ENCODE measurements at regions not wholly inside any gene's neighbourhood (a gene's known extent, or its start where the extent isn't known, plus 50 kb on each side); places are given as distances from the start of the nearest gene placed in this dataset.

DNA sequence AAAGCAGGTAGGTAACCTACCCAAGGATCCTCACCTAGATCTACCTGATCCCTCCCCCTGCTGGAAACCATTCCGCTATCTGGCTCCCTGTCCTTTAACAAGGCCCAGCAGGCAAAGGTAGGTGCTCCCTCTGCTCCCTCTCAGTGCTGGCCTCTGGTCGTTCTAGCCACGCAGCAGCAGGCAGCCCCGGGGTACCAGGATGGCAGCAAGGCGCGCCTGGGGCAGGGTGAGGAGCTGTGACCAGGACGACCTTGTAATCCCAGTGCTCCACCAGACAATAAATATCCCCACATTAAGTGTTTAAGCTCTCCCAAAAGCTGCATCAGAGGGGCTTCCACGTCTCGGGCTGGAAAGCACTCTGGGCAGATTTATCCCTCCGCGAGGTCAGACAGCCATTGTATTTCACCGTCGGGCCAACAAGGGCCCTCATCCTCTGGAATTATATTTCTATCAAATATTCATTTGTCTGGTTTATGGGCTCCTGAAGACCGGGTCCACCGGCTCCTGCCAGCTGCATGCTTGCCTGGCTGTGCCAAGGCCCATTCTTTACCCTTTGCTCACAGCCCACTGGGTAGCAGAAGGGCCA is 81.3 kb downstream of the CHST1 start:
- intact Hi-C loops (cut with DNase I) = no loop called here
- H3K9me3 ChIP-seq = no peaks in the 10 kb centered on the region
- ATAC-seq = no peak

DNA sequence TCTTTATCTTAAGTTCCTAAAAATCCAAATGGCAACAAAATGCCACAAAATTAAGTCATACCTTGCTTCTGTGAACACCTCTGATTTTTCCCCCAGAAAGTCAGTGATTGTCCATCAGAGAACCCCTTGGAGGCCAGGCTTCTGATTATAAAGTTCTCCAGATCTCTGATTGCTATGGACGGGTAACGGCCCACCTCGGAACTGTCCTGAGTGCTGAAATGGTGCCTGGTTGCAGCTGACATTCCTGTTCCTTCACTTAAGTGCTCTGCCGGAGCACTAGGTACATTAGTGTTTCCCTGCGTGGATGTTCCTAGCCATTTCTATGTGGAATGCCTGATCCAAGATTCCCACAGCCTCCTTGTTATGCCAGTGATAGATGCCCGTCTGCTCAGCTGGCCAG is 85.0 kb downstream of the CHST1 start:
- no peak for DNase-seq
- intact Hi-C loops (cut with DNase I) = no loop called here
- ATAC-seq = no peak
- Histone ChIP-seq H3K27ac (no peak overlapping the region), H3K9me3 (no peaks in the 10 kb centered on the region), H3K4me1 (no peaks in the 10 kb centered on the region), H3K4me3 (no peak overlapping the region), H3K36me3 (no peaks in the 10 kb centered on the region), H3K27me3 (ENCODE audit: low read depth) (peaks cover 20% of the 10 kb centered on the region)
- TF ChIP-seq, protein P1, sequence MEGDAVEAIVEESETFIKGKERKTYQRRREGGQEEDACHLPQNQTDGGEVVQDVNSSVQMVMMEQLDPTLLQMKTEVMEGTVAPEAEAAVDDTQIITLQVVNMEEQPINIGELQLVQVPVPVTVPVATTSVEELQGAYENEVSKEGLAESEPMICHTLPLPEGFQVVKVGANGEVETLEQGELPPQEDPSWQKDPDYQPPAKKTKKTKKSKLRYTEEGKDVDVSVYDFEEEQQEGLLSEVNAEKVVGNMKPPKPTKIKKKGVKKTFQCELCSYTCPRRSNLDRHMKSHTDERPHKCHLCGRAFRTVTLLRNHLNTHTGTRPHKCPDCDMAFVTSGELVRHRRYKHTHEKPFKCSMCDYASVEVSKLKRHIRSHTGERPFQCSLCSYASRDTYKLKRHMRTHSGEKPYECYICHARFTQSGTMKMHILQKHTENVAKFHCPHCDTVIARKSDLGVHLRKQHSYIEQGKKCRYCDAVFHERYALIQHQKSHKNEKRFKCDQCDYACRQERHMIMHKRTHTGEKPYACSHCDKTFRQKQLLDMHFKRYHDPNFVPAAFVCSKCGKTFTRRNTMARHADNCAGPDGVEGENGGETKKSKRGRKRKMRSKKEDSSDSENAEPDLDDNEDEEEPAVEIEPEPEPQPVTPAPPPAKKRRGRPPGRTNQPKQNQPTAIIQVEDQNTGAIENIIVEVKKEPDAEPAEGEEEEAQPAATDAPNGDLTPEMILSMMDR (IDR thresholded peaks at IDR 0.05) = no peak

More for the DNA sequence above, 81.3 kb downstream of the CHST1 start:
- H3K27me3 ChIP-seq (ENCODE audit: low read depth) = no peaks in the 10 kb centered on the region
- DNase-seq = no peak
- no peaks in the 10 kb centered on the region for H3K4me1 ChIP-seq
- TF ChIP-seq, protein P1 (IDR thresholded peaks at IDR 0.05) = no peak
- H3K27ac ChIP-seq = no peak overlapping the region
- no peaks in the 10 kb centered on the region for H3K36me3 ChIP-seq
- no peak overlapping the region for H3K4me3 ChIP-seq

DNA sequence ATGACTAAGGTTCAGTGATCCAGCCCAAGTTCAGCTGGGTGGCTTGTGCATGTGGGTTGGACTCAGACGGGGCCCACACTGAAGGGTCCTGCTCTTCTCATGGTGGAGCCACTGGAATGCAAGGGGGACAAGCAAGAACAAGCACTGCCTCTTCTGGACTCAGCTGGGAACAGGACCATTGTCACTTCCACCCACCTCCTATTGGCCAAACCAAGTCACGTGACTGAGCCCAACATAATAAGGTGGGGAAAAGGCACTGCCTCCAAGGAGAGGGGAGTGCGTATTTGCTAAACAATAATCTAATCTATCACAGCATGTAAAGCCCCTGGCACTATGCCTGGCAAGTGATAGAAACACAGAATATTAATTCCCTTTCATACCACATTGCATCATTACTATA is 87.1 kb downstream of the CHST1 start:
- DNase-seq = no peak
- Histone ChIP-seq H3K4me3 (no peak overlapping the region), H3K9me3 (no peaks in the 10 kb centered on the region), H3K27me3 (ENCODE audit: low read depth) (peaks cover 30% of the 10 kb centered on the region), H3K4me1 (no peaks in the 10 kb centered on the region), H3K27ac (no peak overlapping the region), H3K36me3 (no peaks in the 10 kb centered on the region)
- no peak for ATAC-seq
- intact Hi-C loops (cut with DNase I) = no loop called here
- TF ChIP-seq, protein P1 (IDR thresholded peaks at IDR 0.05) = no peak

DNA sequence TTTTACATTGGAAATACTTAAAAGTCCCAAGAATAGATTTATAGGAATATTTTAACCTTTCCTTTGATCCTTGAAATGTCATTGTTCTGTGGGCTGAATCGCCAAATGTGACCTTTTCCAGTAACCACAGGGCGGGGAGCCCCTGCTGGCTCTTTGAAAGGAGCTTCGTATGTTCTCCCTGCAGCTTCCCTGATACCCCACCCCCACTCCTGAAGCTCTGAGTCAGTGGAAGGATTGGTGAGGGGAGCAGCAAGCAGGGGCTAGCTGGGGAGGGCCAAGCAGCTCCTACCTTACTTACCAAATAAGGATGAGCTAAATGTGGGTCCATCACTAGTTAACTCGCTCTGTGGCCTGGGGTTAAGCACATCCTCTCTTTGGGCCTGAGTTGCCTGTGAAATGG is 87.7 kb downstream of the CHST1 start:
- Histone ChIP-seq H3K9me3 (no peaks in the 10 kb centered on the region), H3K4me3 (no peak overlapping the region), H3K4me1 (no peaks in the 10 kb centered on the region), H3K27me3 (ENCODE audit: low read depth) (peaks cover 30% of the 10 kb centered on the region), H3K27ac (no peak overlapping the region), H3K36me3 (no peaks in the 10 kb centered on the region)
- intact Hi-C loops (cut with DNase I) = no loop called here
- TF ChIP-seq, protein P1 (IDR thresholded peaks at IDR 0.05) = no peak
- ATAC-seq (no peak), DNase-seq (no peak)

DNA sequence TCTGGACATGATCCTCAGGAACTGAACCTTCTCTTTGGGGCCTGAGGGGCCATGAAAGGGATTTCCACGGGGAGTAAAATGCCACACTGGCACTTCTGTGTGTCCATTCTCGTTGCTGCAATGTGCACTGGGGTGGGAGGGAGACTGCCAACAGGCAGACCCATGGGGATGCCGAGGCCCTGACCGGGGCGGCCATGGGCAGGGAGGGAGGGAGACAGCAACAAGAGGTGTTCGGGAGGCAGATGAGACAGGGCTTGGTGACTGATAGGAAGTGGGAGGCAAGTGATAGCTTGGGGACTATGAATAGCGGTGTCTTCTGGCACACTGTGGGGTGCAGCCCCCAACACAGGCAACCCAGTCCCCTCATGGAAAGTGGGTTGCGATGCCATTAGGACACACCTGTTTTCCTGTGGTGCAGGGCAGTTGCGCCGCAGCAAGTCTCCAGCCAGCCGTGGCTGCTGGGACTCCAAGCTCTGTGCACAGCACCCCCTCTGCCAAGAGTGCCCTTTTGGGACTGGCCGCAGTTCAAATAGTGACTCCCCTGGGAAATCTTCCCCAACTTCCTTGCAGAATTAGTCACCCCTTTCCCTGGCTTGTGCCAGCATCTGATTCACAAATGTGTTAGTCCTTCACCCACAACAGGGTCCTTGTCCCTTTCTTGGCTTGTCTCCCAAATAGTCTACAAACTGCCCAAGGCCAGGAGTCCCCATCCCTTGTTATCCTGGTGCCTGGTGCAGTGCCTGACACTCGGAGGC is 88.8 kb downstream of the CHST1 start:
- TF ChIP-seq, protein P1 (IDR thresholded peaks at IDR 0.05) = no peak
- Histone ChIP-seq H3K27ac (no peak overlapping the region), H3K36me3 (no peaks in the 10 kb centered on the region), H3K27me3 (ENCODE audit: low read depth) (peaks cover 32% of the 10 kb centered on the region), H3K4me1 (no peaks in the 10 kb centered on the region), H3K4me3 (no peak overlapping the region), H3K9me3 (no peaks in the 10 kb centered on the region)
- DNase-seq (no peak), ATAC-seq (no peak)
- intact Hi-C loops (cut with DNase I) = no loop called here
